AG04449 (cell line): ENCODE measurements at regions not wholly inside any gene's neighbourhood (a gene's known extent, or its start where the extent isn't known, plus 50 kb on each side); places are given as distances from the start of the nearest gene placed in this dataset.

Source experiments
- CTCF ChIA-PET: fragments of 350-600 bp; formaldehyde crosslinking; extraction: SDS; loops from one replicate; lab custom pipeline; 2021; ENCODE audit warnings: antibody characterized with exemption; lab: Yijun Ruan, JAX
- POLR2A ChIA-PET: fragments of 400-600, 350-600 bp; formaldehyde crosslinking; extraction: SDS; loops from one replicate; lab custom pipeline; 2020; ENCODE audit warnings: antibody characterized with exemption, inconsistent platforms; lab: Yijun Ruan, JAX
- DNase-seq: peaks from one replicate; pipeline ENCODE4 v3.0.0-alpha.2; 2010; ENCODE audit warnings: low read depth, low spot score
- H3K4me3 ChIP-seq: 2 replicates; pipeline ENCODE4 v1.5.1; 2011; ENCODE audit warnings: low read depth, mild to moderate bottlenecking, control low read depth, low read length
- TF ChIP-seq, protein P1 (sequence below): IDR thresholded peaks from one replicate; pipeline ENCODE4 v1.5.1; 2011; ENCODE audit warnings: mild to moderate bottlenecking, moderate library complexity, low read length, control low read depth, inconsistent platforms; ENCODE audit not compliant: insufficient read depth; ENCODE audit errors: missing control alignments

DNA sequence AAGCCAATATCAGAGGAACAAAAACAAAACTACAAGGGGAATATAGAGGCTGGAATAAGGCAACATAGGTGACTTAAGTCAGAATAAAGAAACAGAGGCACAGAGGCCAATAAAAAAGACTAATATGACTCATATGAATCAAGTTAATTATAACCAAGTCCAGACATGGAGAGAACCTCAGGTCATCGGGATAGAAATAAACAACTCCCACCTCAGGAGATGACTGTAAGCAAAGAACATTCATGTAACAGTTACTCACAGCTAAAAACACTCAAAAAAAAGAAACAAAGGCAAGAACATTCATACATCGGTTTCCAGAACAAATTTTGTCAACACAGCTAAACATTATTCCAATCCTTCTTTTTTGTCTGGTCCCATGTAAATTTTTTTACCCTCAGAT lies 60.3 kb upstream of the RXFP1 start:
- POLR2A ChIA-PET, result no interaction called here
- TF ChIP-seq, protein P1, sequence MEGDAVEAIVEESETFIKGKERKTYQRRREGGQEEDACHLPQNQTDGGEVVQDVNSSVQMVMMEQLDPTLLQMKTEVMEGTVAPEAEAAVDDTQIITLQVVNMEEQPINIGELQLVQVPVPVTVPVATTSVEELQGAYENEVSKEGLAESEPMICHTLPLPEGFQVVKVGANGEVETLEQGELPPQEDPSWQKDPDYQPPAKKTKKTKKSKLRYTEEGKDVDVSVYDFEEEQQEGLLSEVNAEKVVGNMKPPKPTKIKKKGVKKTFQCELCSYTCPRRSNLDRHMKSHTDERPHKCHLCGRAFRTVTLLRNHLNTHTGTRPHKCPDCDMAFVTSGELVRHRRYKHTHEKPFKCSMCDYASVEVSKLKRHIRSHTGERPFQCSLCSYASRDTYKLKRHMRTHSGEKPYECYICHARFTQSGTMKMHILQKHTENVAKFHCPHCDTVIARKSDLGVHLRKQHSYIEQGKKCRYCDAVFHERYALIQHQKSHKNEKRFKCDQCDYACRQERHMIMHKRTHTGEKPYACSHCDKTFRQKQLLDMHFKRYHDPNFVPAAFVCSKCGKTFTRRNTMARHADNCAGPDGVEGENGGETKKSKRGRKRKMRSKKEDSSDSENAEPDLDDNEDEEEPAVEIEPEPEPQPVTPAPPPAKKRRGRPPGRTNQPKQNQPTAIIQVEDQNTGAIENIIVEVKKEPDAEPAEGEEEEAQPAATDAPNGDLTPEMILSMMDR, result no peak
- no peak for DNase-seq
- CTCF ChIA-PET, result no interaction called here
- no peak overlapping the region for H3K4me3 ChIP-seq

DNA sequence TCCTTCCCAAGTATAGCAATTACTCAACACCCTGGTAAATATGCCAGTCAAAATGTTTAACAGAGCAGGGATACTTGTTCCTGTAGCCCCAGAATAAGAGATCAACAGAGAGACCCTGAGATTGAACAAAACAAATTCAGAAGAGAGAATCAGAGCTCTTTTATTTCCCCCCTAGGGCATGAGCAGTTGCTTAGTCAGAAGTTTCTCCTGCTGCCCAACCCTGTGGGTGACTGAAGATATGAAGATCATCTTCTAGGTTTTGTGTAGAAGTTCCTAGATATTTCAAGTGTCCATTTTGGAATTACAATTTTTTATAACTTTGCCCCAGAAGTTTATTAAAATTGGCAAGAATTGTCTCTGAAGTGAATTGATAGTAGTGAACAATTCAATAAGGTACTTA lies 59.1 kb upstream of the RXFP1 start:
- no peak for DNase-seq
- TF ChIP-seq, protein P1, result no peak
- CTCF ChIA-PET, result no interaction called here
- H3K4me3 ChIP-seq, result no peak overlapping the region
- POLR2A ChIA-PET, result no interaction called here
